ENCODE measurements at regions not wholly inside any gene's neighbourhood (a gene's known extent, or its start where the extent isn't known, plus 50 kb on each side); places are given as distances from the start of the nearest gene placed in this dataset.

DNA sequence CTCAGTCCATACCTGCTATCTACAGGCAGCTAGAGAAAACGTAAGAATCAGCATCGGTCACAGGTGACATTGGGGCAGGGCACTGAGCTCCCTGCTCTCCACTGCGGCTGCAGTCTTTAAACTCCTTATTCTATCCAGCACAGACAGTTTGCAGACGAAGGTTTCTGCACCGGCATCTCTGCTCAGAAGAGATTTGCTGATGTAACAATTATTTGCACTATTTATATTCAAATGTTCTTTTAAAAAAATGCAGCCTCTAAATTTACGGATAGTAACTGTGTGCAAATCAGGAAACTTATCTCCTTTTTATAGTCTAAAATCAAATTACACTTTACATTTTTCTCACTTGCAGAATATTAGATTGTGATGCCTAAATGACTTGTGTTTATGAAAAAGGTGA is 671.0 kb downstream of the VRK1 start:
- TF ChIP-seq, protein P1, sequence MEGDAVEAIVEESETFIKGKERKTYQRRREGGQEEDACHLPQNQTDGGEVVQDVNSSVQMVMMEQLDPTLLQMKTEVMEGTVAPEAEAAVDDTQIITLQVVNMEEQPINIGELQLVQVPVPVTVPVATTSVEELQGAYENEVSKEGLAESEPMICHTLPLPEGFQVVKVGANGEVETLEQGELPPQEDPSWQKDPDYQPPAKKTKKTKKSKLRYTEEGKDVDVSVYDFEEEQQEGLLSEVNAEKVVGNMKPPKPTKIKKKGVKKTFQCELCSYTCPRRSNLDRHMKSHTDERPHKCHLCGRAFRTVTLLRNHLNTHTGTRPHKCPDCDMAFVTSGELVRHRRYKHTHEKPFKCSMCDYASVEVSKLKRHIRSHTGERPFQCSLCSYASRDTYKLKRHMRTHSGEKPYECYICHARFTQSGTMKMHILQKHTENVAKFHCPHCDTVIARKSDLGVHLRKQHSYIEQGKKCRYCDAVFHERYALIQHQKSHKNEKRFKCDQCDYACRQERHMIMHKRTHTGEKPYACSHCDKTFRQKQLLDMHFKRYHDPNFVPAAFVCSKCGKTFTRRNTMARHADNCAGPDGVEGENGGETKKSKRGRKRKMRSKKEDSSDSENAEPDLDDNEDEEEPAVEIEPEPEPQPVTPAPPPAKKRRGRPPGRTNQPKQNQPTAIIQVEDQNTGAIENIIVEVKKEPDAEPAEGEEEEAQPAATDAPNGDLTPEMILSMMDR (conservative IDR thresholded peaks at IDR 0.05; ENCODE audit: low read depth, low read length) = no peak
- no peak for DNase-seq (ENCODE audit: low read depth)
- H3K4me3 ChIP-seq (ENCODE audit: low read depth, low read length) = no peak overlapping the region

DNA sequence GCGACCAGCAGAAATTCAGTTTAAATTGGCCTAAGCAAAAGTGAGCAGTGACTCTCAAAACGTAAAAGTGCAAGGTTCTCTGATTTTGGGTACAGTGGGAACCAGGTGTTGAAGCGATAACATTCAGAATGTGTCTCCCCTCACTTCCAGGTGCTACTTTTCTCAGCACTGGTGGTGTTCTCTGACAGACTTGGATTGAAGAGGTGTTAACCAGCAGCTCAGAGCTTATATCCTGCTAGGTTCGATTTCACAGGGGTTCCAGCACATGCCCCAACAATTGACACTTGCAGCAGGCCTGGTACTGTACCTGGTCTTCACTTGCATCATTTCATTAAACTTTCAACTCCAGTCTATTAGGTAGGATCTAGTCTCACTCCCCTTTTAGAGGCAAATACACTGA is 680.2 kb downstream of the VRK1 start:
- no peak for DNase-seq (ENCODE audit: low read depth)
- TF ChIP-seq, protein P1 (conservative IDR thresholded peaks at IDR 0.05; ENCODE audit: low read depth, low read length) = no peak
- H3K4me3 ChIP-seq (ENCODE audit: low read depth, low read length) = no peak overlapping the region

DNA sequence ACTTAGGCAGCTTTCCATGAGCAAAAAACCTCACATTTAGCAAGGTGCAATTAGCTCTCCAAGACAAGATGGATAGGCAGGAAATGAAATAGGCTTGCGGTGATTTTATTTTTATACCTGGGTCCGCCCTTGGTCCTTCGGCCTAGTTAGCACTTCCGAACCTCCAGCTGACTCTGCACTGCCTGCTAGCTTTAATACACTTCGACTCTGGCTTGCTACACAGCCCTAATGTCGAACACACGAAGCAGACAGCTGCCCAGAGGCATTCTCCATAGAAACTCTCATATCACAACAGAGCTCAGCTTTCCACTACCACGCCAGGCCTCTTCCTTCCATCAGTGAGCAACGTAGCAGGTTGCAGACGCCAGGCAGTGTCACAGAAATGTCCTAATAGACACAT is 688.0 kb downstream of the VRK1 start:
- TF ChIP-seq, protein P1 (conservative IDR thresholded peaks at IDR 0.05; ENCODE audit: low read depth, low read length) = no peak
- DNase-seq (ENCODE audit: low read depth) = no peak
- H3K4me3 ChIP-seq (ENCODE audit: low read depth, low read length) = no peak overlapping the region

DNA sequence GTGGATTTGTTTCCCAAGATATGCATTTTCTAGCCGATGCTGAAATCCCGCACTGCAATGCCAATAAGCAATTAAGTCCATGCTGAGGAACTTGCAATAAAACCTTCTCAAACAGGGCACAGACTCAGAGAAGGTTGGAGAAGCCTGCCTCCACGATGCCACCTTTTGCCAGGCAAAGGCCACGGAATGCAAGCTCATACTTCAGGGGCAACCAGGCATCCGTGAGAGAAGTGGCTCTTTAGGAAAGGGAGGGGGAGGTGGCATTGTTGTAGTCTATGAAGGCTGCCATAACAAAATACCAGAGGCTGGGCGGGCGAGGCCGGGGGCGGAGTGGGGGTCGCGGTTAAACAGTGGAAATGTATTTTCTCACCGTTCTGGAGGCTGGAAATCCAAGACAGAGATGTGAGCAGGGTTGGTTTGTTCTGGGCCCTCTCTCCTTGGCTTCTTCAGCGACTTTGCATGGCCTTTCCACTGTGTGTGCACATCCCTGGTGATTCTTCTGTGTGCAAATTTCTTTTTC is 689.5 kb downstream of the VRK1 start:
- TF ChIP-seq, protein P1 (conservative IDR thresholded peaks at IDR 0.05; ENCODE audit: low read depth, low read length) = no peak
- no peak overlapping the region for H3K4me3 ChIP-seq (ENCODE audit: low read depth, low read length)
- no peak for DNase-seq (ENCODE audit: low read depth)

DNA sequence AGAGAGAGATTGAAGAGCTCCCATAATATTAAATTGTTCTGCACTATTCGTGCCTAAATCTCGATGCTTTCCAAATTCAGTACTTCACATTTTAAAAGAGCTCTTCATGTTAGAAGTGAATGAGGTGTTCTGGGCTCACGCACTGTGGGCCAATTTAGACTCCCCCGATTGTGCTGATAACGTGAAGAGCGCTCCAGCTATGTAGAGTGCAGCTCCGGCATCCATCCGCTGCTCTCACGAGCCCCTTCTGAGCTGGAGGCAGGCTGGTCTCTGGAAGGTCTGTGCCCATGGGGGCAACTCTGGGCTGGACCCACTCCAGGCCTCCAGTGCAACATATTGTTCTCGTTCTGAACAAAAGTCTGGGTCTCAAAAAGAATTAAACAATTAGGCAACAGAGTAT is 692.6 kb downstream of the VRK1 start:
- DNase-seq (ENCODE audit: low read depth) = no peak
- no peak overlapping the region for H3K4me3 ChIP-seq (ENCODE audit: low read depth, low read length)
- TF ChIP-seq, protein P1 (conservative IDR thresholded peaks at IDR 0.05; ENCODE audit: low read depth, low read length) = no peak

DNA sequence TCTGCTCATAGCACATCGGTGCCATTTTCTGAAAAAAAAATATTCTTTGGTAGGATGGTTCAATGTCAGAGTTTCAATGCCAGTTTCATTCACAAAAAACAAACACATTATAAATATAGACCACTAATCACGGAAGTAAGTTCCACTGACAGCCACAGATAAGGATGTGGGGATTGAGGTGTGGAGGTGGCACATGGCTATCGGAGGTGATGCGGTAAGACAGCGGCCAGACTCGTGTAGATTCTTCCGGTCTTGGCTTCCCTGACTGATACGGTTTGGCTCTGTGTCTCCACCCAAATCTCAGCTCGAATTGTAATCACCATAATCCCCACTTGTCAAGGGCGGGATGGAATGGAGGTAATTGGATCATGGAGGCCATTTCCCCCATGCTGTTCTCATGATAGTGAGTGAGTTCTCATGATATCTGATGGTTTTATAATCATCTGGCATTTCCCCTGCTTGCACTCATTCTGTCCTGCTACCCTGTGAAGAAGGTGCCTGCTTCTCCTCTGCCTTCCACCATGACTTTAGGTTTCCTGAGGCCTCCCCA is 693.4 kb downstream of the VRK1 start:
- no peak for DNase-seq (ENCODE audit: low read depth)
- TF ChIP-seq, protein P1 (conservative IDR thresholded peaks at IDR 0.05; ENCODE audit: low read depth, low read length) = no peak
- no peak overlapping the region for H3K4me3 ChIP-seq (ENCODE audit: low read depth, low read length)

DNA sequence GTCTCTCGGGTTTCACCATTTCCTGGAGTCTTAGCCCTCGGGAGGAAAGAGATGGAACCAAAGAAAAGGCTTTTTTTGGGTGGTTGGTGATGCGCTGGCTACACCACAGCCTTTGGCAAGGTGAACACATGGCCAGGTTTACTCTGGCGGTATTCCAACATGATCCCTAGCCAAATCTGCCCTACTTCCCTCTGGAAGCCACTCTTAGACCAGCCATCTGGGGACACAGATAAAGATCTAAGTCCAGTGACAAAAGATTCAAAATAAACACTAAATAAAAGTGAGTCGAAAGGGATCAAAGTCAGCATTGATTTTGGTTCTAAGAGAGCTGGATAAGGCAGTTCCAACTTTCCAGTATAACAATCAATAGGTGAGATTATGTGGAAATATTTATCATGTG is 694.5 kb downstream of the VRK1 start:
- DNase-seq (ENCODE audit: low read depth) = no peak
- no peak overlapping the region for H3K4me3 ChIP-seq (ENCODE audit: low read depth, low read length)
- TF ChIP-seq, protein P1 (conservative IDR thresholded peaks at IDR 0.05; ENCODE audit: low read depth, low read length) = no peak

All from choroid plexus epithelial cell (primary cell).